Suprapubic skin (tissue), 4 donors: ENCODE measurements at regions not wholly inside any gene's neighbourhood (a gene's known extent, or its start where the extent isn't known, plus 50 kb on each side); places are given as distances from the start of the nearest gene placed in this dataset.

Experiments used
- POLR2A ChIP-seq, 2 donors: fragments of 450-650 bp; IDR thresholded peaks; one replicate each; pipeline ENCODE4 v1.6.1; 2017; ENCODE audit warnings: antibody characterized with exemption in 2 of 2, mild to moderate bottlenecking in 2 of 2, moderate library complexity in 2 of 2
- POLR2AphosphoS5 ChIP-seq, 3 donors: sonication (generic); formaldehyde crosslinking; IDR thresholded peaks; one replicate each; pipeline ENCODE4 v1.6.1; 2017; ENCODE audit warnings: antibody characterized with exemption in 3 of 3
- TF ChIP-seq, protein P1 (sequence below), 2 donors: fragments of 200-600 bp in 1 of 2; fragments of 450-650 bp in 1 of 2; sonication (generic) in 1 of 2; IDR thresholded peaks; one replicate each; pipeline ENCODE4 v1.5.1; 2016 to 2019; ENCODE audit warnings: antibody characterized with exemption in 2 of 2, mild to moderate bottlenecking in 1 of 2, moderate library complexity in 1 of 2

DNA sequence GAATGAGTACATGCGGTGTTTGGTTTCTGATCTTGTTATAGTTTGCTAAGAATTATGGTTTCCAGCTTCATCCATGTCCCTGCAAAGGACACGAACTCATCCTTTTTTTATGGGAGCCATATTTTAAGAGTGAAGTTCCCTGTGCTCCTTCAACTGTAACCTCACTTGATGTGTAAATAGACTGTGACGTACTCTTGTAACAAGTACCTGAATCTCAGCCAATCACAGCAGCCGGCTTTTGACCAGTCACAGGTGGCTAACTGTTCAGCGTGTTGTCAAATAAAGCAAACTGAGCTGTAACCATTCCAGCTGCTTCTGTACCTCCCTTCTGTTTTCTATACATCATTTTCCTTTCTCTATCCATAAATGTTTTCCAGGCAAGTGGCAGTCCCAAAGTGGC is 774.3 kb upstream of the HS6ST1 start:
- TF ChIP-seq, protein P1, sequence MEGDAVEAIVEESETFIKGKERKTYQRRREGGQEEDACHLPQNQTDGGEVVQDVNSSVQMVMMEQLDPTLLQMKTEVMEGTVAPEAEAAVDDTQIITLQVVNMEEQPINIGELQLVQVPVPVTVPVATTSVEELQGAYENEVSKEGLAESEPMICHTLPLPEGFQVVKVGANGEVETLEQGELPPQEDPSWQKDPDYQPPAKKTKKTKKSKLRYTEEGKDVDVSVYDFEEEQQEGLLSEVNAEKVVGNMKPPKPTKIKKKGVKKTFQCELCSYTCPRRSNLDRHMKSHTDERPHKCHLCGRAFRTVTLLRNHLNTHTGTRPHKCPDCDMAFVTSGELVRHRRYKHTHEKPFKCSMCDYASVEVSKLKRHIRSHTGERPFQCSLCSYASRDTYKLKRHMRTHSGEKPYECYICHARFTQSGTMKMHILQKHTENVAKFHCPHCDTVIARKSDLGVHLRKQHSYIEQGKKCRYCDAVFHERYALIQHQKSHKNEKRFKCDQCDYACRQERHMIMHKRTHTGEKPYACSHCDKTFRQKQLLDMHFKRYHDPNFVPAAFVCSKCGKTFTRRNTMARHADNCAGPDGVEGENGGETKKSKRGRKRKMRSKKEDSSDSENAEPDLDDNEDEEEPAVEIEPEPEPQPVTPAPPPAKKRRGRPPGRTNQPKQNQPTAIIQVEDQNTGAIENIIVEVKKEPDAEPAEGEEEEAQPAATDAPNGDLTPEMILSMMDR (IDR thresholded peaks at IDR 0.05), result no peak
- no peak for TF ChIP-seq POLR2A (IDR thresholded peaks at IDR 0.05)
- no peak for TF ChIP-seq POLR2AphosphoS5 (IDR thresholded peaks at IDR 0.05)
